Large intestine (tissue), 3 donors: ENCODE measurements at regions not wholly inside any gene's neighbourhood (a gene's known extent, or its start where the extent isn't known, plus 50 kb on each side); places are given as distances from the start of the nearest gene placed in this dataset.

Experiments used
- DNase-seq, 2 donors: peaks; one replicate each; pipeline versions ENCODE4 v3.0.0 to v3.0.0-alpha.2; 2013
- H3K27ac ChIP-seq: one replicate; pipeline ENCODE4 v1.5.1; 2013; ENCODE audit warnings: low read length
- H3K27me3 ChIP-seq: 2 replicates; pipeline ENCODE4 v1.6.1; 2013; ENCODE audit warnings: low read length; ENCODE audit not compliant: control insufficient read depth, insufficient read depth
- H3K36me3 ChIP-seq: 2 replicates; pipeline ENCODE4 v1.6.1; 2013; ENCODE audit warnings: low read length; ENCODE audit not compliant: control insufficient read depth, insufficient read depth
- H3K4me1 ChIP-seq: one replicate; pipeline ENCODE4 v1.6.1; 2013; ENCODE audit warnings: low read length; ENCODE audit not compliant: control insufficient read depth, insufficient read depth
- H3K4me3 ChIP-seq: one replicate; pipeline ENCODE4 v1.5.1; 2013; ENCODE audit warnings: low read length
- H3K9me3 ChIP-seq: one replicate; pipeline ENCODE4 v1.6.1; 2013; ENCODE audit warnings: mild to moderate bottlenecking, low read depth, low read length, moderate library complexity; ENCODE audit not compliant: control insufficient read depth
- WGBS: methylation state at CpG from one replicate; pipeline ENCODE4 v1.1.5; 2013; ENCODE audit warnings: low lambda C conversion rate; ENCODE audit not compliant: insufficient coverage; 5-methylcytosine and 5-hydroxymethylcytosine counted together

GRCh38 chr13:89752394-89752793 is 1595.1 kb upstream of the MIR17HG start:
- H3K4me3 ChIP-seq = no peak overlapping the region
- H3K36me3 ChIP-seq = no peaks in the 10 kb centered on the region
- no peak overlapping the region for H3K27ac ChIP-seq
- no peaks in the 10 kb centered on the region for H3K9me3 ChIP-seq
- no peaks in the 10 kb centered on the region for H3K27me3 ChIP-seq
- 100% methylated on average over 1 of the region's 1 CpG for WGBS
- no peak for DNase-seq
- H3K4me1 ChIP-seq = no peaks in the 10 kb centered on the region

GRCh38 chr13:89755729-89756492 is 1591.6 kb upstream of the MIR17HG start:
- Histone ChIP-seq H3K9me3 (no peaks in the 10 kb centered on the region), H3K36me3 (no peaks in the 10 kb centered on the region), H3K4me3 (no peak overlapping the region), H3K4me1 (no peaks in the 10 kb centered on the region), H3K27ac (no peak overlapping the region), H3K27me3 (no peaks in the 10 kb centered on the region)
- DNase-seq = no peak
- WGBS = no CpG with 5 or more reads among the region's 2 CpGs

GRCh38 chr13:89763005-89763404 is 1584.5 kb upstream of the MIR17HG start:
- DNase-seq = no peak
- no peaks in the 10 kb centered on the region for H3K27me3 ChIP-seq
- H3K4me1 ChIP-seq = no peaks in the 10 kb centered on the region
- no CpG with 5 or more reads among the region's 1 CpG for WGBS
- no peaks in the 10 kb centered on the region for H3K36me3 ChIP-seq
- H3K4me3 ChIP-seq = no peak overlapping the region
- H3K9me3 ChIP-seq = no peaks in the 10 kb centered on the region
- H3K27ac ChIP-seq = no peak overlapping the region

DNA sequence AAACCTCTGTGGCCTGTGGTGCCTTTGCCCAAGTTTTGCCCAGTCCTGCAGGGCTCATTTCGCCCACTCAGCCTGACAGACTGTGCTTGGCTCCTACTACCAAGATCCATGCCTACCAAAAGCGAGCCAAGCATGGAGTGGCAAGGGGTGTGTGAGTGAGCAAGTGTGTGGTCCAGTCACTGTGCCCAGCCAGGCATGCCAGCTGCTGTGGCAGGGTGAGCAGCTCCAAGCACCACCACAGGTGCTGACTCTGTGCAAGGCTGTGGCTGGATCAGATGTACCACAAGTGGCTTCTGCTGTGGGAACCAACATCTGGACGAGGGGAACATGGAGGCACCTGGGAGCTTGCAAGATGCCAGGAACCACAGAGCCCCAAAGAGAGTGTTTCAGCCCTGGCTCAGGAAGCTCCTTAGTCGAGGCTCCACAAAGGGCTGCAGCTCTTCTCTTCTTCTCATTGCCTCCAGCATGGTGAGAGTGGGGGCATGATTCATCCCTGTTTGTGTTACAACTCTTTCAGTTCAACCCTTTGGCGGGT is 1564.2 kb upstream of the MIR17HG start:
- no peaks in the 10 kb centered on the region for H3K4me1 ChIP-seq
- no peak for DNase-seq
- no peaks in the 10 kb centered on the region for H3K9me3 ChIP-seq
- H3K36me3 ChIP-seq = no peaks in the 10 kb centered on the region
- no peak overlapping the region for H3K27ac ChIP-seq
- H3K27me3 ChIP-seq = no peaks in the 10 kb centered on the region
- no CpG with 5 or more reads among the region's 5 CpGs for WGBS
- H3K4me3 ChIP-seq = no peak overlapping the region

DNA sequence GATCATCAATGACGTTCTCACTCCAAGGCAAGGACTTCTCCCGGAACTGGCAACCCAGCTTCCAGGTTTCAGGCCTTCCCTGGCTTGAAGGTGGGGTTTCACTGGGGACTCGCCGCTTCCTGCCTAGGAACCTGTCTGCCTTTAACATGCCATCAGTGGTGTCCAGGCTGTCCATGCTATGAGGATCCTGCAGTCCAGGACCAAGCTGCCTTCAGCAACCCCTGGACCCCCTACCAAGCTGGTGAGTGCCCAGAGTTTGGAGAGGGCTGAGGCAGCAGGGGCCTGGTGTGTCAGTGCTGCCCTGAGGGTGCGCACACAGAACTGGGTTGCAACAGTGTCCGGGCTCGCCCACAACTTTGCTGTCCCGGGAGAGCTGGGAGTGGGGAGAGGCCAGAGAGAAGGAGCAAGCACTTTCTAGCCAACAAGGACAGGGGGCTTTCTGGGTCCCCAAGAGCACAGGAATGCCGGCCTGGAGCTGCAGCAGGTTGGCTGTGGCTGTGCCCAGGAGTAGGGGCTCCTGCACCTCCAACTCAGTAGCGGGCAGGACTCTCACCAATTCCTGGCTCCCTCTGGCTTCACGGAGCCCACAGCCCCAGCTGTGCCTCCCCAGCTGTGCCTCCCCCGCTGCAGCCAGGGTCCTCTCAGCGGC is 1563.2 kb upstream of the MIR17HG start:
- no peaks in the 10 kb centered on the region for H3K4me1 ChIP-seq
- H3K27ac ChIP-seq = no peak overlapping the region
- no peak overlapping the region for H3K4me3 ChIP-seq
- no peaks in the 10 kb centered on the region for H3K27me3 ChIP-seq
- no peaks in the 10 kb centered on the region for H3K36me3 ChIP-seq
- no CpG with 5 or more reads among the region's 13 CpGs for WGBS
- no peaks in the 10 kb centered on the region for H3K9me3 ChIP-seq
- DNase-seq = no peak

DNA sequence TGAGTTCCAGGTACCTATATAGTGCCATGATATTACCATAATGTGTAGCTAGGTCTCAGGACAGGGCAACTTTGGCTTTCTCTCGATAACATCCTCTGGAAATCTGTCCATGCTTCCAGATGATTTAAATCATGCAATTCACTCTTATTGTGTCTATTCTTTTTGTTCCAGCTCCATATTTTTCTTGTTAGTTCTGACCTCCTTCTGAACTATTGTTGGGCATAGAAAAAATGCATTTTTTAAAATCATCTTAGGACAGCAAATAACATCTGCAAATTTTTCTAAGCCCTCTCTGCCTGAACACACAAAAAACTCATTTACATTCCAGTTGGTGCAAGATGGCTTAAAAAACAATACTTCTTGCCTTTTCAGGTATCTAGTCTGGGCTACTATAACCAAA is 1561.0 kb upstream of the MIR17HG start:
- Histone ChIP-seq H3K4me3 (no peak overlapping the region), H3K27me3 (no peaks in the 10 kb centered on the region), H3K36me3 (no peaks in the 10 kb centered on the region), H3K9me3 (no peaks in the 10 kb centered on the region), H3K27ac (no peak overlapping the region), H3K4me1 (no peaks in the 10 kb centered on the region)
- DNase-seq = no peak
- no CpG with 5 or more reads among the region's 1 CpG for WGBS

GRCh38 chr13:89790696-89791095 is 1556.8 kb upstream of the MIR17HG start:
- no peaks in the 10 kb centered on the region for H3K9me3 ChIP-seq
- H3K4me1 ChIP-seq = no peaks in the 10 kb centered on the region
- no peaks in the 10 kb centered on the region for H3K27me3 ChIP-seq
- no peaks in the 10 kb centered on the region for H3K36me3 ChIP-seq
- H3K27ac ChIP-seq = no peak overlapping the region
- H3K4me3 ChIP-seq = no peak overlapping the region
- no peak for DNase-seq

DNA sequence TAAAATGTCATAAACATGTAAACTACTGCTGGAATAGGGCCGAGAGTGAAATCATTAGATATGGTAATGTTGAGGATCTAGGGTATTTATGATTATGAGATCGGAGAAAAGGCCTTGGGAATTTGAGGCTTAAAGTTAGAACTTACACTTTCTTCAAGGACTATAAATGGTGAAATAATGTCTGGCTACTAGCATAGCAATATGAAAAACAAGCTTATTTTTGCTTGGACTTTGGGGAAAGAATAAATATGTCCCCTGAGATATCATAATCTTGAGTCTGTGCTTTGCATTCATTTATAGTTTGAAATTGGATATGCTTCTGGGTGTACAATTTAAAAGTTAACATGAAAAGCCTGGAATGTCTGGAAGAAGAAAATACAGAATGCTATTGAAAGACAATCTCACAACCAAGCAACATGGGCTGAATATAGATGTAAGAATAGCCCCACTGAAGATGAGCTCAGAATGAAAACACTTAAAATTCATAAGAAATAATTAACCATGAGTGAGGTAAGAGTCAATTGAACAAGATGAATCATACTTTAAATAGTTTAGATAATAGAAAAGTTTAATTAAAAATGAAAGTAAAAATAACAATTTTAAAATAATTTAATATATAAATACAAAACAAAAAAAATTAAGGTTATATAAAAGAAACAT is 1555.4 kb upstream of the MIR17HG start:
- no peak for DNase-seq
- no peaks in the 10 kb centered on the region for H3K9me3 ChIP-seq
- WGBS = 85% methylated on average over 2 of the region's 2 CpGs

GRCh38 chr13:89796196-89796595 is 1551.3 kb upstream of the MIR17HG start:
- H3K4me1 ChIP-seq = no peaks in the 10 kb centered on the region
- WGBS = 83% methylated on average over 1 of the region's 4 CpGs
- H3K27me3 ChIP-seq = no peaks in the 10 kb centered on the region
- DNase-seq = no peak
- H3K9me3 ChIP-seq = no peaks in the 10 kb centered on the region
- no peak overlapping the region for H3K27ac ChIP-seq
- no peak overlapping the region for H3K4me3 ChIP-seq
- no peaks in the 10 kb centered on the region for H3K36me3 ChIP-seq

More for the DNA sequence above, 1555.4 kb upstream of the MIR17HG start:
- H3K27ac ChIP-seq = no peak overlapping the region
- no peaks in the 10 kb centered on the region for H3K4me1 ChIP-seq
- H3K27me3 ChIP-seq = no peaks in the 10 kb centered on the region
- no peaks in the 10 kb centered on the region for H3K36me3 ChIP-seq
- no peak overlapping the region for H3K4me3 ChIP-seq

DNA sequence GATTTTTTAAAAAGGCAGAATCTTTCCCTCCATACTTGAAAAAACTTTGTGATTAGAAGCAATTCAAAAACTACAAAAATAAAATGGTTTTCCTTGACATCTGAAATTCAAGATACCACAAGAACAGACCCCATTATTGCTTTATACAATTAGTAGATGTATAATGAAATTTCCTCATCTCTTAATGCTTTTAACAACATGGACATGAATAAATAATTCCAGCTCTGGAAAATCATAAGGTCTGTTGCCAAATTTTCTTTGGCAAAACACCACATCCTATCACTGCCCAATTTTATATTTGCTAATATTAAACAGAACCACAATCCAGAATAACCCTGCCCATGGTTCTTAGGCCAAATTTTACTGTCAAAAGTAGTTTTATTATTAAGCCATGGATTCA is 1543.6 kb upstream of the MIR17HG start:
- Histone ChIP-seq H3K9me3 (no peaks in the 10 kb centered on the region), H3K27me3 (no peaks in the 10 kb centered on the region), H3K4me1 (no peaks in the 10 kb centered on the region), H3K36me3 (no peaks in the 10 kb centered on the region), H3K27ac (no peak overlapping the region), H3K4me3 (no peak overlapping the region)
- no peak for DNase-seq
